ENCODE measurements at regions not wholly inside any gene's neighbourhood (a gene's known extent, or its start where the extent isn't known, plus 50 kb on each side); places are given as distances from the start of the nearest gene placed in this dataset.

DNA sequence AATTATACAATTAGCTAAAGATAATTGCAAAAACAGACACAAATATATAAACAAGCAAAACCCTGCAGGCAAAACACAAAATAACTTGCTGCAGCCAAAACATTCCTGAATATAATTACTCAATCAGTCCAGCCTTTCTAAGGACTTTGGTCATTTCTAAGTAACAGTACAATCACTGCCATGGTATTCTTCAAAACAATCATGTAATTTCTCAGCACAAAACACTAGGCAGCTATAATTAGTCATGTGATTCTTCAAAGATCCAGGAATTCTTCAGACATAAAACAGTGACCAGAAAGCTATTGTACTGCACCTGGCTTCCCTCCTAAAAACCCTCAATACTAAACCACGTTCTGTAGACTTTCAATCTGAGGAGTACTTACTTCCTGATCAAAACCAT is 881.1 kb downstream of the EPHA7 start:
- DNase-seq (ENCODE audit: low spot score): peak; percentile 2

DNA sequence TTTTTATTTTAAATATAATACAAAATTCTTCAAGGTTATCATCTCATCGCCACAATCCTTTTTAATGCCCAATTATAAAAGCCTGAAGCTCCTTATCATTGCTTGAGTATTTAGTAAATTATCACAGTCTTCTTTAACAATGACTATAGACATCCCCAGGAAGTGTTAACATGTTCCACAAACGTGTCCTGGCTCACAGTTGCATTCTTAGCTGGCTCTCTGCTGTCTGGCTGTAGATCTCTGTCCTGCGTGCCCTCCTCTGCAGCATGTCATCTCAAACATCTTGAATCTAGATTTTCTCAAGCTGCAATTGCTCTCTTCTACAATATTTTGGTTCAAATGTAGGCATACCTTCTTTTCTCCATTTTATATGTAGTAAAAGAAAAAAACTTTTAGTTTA is 885.2 kb downstream of the EPHA7 start:
- DNase-seq (ENCODE audit: low spot score): no peak

DNA sequence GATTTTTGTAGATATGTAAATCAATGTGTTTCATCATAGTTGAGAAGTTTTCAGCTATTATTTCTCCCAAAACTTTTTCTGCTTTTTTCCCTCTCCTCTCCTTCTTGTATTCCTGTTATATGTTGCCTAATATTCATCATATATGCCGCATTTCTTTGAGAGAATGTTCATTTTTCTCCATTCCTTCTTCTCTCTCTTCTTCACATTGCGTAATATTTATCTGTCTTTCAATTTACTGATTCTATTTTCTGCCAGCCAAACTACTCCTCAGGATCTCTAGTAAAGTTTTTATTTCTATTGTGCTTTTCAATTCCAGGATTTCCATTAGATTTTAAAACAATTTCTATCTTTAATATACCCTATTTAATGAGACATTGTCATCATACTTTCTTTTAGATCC is 896.8 kb downstream of the EPHA7 start:
- DNase-seq (ENCODE audit: low spot score): no peak

DNA sequence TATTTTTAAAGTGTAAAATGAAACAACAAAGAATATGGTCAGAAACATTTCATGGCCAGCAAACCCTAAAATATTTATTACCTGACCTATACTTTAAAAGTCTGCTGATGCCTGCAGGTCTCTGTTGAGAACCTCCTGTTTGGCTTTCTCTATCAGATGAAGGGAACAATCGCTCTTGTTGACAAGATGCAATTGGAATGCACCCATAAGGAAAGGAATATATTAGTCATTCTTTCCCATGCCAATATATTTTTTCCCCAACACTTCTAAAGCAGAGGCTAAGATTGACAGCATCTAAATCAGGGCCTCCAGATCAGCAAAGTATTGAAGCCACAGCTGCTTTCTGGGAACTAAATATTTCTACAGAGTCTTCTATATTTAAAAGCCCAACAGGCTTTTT is 897.8 kb downstream of the EPHA7 start:
- no peak for DNase-seq (ENCODE audit: low spot score)

DNA sequence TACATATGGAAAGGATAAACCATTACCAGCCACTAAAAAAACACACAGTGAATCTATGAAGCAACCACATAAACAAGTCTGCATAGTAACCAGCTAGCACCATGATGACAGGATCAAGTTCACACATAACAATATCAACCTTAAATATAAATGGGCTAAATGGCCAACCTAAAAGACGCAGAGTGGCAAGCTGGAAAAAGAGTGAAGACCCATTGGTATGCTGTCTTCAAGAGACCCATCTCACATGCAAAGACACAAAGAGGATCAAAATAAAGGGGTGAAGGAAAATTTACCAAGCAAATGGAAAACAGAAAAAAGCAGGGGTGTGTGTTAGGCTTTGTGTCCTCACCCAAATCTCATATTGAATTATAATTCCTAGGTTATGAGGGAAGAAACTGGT is 909.2 kb downstream of the EPHA7 start:
- no peak for DNase-seq (ENCODE audit: low spot score)

DNA sequence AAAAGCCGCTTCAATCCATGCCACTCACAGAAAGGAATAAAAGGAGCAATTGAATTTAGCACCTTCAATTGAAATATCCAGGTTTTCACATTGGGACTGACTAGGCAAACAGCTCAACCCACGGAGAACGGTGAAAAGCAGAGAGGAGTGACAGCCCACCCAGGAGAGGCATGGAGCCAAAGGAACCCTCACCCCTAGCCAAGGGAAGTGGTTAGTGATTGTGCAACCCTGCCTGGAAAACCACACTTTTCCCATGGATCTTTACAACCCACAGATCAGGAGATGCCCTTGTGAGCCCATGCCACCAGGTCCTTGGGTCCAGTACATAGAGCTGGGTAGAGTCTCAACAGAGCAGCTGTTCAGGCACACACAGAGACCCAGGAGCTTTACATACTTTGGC is 911.8 kb downstream of the EPHA7 start:
- DNase-seq (ENCODE audit: low spot score): no peak

DNA sequence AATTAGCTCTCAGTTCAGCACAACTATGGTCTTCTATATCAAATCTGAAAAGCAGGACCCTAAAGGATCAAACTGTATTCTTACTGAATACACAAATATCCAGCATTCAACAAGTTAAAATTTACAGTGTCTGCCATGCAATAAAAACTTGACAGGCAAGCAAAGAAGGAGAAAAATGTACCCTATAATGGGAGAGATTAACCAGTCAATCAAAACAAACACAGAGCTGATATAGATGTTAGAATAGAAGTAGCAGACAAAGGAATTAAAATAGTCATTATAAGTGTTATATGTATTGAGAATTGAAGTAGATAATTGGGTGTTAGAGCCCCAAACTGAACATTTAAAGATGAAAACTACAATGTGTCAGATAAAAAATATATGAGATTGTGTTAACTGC is 914.9 kb downstream of the EPHA7 start:
- no peak for DNase-seq (ENCODE audit: low spot score)

DNA sequence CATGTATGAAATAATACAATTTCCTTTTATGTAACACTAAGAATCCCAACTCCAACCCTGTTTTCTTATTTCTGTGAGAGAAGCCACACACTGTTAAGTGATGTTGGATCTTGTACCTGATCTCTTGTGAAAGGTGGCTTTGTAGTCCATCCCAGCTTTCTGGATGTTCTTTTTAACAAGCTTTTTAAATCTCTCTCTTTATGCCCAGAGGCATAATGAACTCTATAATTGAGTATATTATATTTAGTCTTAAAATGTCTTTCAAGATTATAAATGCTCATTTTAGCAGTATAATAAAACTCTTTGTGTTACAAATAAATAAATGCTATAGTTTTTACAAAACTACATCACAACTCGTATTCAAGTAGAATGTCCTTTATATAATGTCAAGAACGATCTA is 922.1 kb downstream of the EPHA7 start:
- no peak for DNase-seq (ENCODE audit: low spot score)

DNA sequence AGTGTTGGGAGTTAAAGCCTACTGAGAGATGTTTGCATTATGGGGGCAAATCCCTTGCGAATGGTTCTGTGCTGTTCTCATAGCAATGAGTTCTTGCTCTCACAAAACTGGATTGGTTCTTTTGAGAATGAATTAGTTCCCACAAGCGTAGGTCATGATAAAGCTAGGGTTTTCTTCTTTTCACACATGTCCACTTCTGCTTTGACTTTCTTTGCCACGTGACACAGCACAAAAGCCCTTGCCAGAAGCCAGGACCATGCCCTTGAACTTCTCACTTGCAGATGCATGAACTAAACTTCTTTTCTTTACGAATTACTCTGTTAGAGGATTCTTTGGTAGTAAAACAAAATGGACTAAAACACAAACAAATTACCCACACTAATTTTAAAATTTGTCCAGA is 922.8 kb downstream of the EPHA7 start:
- no peak for DNase-seq (ENCODE audit: low spot score)

DNA sequence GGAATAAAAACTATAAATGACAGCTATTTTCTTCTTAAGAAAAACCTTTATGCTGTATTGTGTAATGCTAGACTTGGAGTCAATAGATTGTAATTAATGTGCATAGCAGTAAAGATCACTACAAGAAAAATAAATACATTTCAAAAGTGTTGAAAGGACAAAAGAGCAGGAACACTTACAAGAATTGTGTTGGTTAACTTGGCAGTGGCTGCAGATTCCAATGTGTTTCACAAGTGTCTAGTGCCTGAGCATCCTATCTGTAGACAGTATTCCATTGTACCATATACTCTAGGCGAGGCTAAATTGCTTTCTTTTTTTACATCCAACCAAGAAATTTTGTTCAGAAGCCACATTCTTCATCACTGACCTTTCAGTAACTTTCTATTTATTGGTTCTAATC is 924.1 kb downstream of the EPHA7 start:
- DNase-seq (ENCODE audit: low spot score): peak; percentile 12

DNA sequence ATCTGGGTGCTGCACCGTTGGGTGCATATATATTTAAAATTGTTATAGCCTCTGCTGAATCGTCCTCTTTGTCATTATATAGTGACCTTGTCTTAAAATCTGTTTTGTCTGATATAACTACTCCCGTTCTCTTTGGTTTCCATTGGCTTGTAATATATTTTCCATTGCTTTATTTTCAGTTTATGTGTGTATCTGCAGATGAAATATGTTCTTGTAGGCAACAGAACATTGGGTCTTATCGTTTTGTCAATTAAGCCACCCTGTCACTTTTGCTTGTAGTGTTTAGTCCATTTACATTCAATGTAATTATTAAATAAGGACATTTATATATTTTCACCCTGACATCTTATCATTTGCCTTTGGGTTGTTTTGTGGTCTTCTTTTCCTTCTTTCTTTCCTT is 933.9 kb downstream of the EPHA7 start:
- no peak for DNase-seq (ENCODE audit: low spot score)

DNA sequence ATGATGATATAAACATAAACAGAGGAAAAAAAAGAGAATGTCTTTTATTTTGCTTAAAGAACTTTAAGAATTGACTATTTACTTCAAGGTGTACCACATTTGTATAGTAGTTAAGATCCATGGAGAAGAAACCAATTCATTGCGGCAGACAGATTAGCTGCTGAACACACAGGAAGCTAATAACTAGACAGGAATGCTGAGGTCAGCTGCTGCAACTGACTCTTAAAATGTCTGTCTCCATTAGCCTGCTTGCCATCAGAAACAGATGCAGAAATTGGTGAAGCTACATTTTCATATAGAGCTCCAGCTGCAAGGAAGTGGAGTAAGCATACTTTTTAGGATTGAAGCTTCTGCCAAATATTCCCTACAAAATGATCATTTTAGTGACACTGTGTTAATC is 939.5 kb downstream of the EPHA7 start:
- DNase-seq (ENCODE audit: low spot score): no peak

DNA sequence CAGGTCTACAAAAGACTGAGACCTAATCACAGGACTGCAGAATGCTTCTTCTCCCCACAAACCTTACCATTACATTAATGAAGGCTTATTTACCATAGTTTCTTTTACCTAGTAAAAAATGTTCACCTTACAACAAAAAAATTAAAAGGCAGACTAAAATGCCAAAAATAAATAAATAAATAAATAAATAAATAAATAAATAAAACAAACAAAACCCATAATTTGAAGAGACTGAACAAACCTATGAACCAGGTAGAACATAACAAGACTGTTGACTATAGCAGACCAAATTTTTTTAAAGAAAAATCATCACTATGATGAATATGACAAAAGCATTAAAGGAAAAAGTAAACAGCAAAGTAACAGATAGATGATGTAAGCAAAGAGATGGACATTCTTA is 946.3 kb downstream of the EPHA7 start:
- no peak for DNase-seq (ENCODE audit: low spot score)

DNA sequence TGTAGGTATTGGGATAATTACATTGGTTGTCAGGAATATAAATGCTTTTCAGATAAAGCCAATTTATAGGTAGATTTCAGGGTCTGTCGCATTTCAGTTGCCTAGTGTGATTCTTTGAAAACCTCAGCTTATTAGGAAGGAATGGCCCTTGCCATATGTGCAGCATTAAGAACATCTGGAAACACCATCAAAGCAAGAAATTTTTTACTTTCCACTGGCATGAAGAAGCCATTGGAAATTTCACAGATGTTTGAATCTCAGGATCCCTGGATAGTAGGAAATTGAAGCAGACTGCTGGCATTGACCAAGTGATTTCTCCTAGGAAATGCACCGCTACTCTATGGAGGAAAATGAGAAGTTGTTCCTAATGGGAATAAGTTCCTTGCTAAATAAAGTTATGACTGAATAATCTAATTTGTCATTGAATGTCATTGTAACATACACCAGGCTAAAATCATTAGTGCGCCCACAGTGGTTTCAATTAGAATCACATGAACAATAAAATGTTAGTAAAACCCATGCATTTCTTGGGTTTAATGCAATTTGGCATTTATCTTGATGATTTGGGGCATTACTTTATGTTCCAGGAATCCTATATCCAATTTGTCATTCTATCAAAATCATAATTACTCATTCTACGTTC is 950.1 kb downstream of the EPHA7 start:
- no peak for DNase-seq (ENCODE audit: low spot score)

DNA sequence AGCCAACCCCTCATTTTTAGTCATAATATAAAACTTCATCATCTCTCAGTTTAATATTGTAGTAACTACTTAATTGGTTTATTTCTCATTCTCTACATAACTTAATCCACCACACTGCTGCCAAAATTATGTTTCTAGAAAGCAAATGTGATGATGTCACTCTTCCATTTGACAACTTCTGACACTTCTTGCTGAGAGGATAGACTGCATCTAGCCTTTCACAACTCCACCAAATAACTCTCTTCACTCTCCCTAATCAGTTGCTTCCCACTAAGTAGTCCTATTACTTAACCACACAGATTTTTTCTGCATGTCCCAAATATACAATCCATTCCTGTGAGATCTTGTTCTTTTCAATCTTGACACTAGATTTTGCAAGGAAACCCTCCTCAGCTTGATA is 951.3 kb downstream of the EPHA7 start:
- no peak for DNase-seq (ENCODE audit: low spot score)

DNA sequence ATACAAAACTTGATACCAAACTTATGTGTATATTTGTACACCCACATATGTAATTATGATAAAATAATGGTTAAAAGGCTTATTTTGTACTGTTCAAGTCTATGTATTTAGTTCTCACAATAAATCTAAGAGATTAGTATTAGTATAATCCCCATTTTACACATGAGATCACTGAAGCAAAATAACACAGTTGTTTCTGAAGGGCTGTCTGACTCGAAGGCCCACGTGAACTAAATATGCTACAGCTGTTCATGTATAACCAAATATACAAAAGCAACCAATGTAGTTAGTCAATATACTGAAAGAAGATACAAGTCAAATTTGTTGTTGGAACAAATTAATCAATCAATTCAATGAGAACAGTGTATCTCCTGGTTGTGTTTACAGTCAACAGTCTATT is 959.2 kb downstream of the EPHA7 start:
- no peak for DNase-seq (ENCODE audit: low spot score)

DNA sequence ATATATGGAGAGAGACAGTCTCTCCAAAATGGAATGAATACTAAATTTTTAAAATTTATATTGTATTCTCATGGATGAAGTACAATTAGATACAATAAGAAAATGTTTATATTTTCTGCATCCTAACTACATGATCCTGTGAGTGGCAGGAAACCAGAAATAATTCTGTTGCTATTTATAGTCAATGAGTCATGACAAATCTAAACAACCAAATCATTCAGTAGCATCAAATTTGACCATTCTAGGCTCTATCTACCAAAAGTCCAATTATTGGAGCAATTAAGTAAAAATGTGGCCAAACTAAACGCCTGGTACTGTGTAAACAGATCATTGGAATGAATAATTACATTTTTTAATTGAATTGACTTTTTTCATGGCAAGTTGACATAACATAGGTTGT is 959.8 kb downstream of the EPHA7 start:
- no peak for DNase-seq (ENCODE audit: low spot score)

DNA sequence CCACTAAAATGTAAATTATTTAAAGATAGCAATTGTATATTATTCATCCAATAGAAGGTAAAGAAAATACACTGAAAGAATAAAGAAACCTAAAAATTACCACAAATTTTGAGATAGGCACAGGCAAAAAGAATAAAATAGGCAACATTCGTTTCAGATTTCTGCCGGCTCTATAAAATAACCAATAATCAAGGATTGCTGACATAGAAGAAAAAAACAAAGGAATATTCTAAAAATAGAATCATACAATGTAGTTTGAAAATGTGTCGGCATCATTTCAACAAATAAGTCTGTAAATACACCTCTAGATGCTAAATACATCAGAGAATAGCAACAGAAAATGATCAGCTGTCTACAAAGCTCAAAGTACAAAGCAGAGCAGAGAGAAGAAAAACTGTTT is 973.3 kb downstream of the EPHA7 start:
- DNase-seq (ENCODE audit: low spot score): no peak

DNA sequence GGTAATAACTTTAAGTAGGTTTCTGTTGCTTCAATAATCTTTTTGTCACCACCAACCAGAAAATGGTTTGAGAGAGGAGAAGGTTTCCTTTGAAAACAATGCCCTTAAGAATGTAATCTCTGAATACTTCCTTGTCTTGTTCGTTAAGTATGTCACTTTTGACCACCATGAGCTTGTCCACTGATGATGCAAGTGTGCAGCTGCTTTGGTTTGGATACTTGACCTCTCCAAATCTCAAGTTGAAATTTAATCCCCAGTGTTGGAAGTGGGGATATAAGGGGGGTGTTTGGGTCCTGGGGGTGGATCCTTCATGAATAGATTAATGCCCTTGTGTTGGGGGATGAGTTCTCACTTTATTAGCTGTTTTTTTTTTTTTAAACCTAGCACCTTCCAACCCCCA is 985.4 kb downstream of the EPHA7 start:
- no peak for DNase-seq (ENCODE audit: low spot score)

DNA sequence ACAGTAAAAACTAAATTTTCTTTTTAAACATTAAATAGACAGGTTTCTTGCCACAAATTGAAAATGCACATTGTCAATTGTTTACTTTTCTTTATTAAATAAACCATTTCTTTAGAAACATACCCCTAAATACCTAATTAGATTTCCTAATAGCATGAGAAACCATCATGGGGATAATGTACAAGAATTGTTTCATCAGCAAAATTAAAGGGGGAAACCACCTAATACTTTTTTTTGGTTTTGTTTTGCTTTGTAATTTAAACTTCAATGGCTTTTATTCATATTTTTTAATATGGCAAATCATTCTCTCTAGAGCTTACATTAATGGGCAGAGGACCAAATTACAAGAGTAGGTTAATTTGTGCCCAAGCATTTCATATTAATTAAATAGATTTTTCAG is 987.9 kb downstream of the EPHA7 start:
- DNase-seq (ENCODE audit: low spot score): no peak

DNA sequence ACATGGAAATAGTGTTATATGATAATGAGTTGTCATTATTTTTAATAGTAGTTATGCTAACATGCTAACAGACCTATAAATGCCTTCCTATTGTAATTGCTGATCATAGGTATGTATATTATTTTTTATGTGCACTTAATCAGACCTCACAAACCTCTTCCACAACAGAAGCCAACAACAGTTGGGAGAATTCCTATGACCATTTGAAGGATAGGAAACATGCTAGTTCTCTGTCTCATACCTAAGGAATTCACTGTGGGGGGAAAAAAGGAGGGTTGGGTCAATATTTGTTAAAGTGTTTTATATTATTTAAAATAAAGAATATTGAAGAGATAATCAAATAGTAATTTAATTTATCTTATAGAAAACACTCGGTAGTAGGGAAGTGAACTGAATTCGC is 990.9 kb downstream of the EPHA7 start:
- no peak for DNase-seq (ENCODE audit: low spot score)

DNA sequence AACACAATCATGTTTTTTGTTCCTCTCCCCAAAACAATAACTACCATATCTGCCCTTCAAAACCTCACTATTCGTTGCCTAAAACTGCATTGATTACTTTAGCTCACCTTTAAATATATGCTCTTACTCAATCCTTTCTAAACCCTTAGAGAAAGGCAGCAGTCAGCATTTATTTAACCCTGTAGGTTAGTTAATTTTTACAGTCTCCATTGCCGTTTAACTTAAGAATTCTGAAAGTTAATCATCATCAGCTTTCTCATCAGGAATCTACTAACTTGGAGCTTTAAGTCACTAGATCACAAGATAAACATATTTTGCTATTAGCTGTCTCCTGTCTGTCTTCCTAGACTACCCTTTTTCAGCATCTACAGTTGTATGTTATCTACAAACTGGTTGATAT is 991.9 kb downstream of the EPHA7 start:
- DNase-seq (ENCODE audit: low spot score): no peak

DNA sequence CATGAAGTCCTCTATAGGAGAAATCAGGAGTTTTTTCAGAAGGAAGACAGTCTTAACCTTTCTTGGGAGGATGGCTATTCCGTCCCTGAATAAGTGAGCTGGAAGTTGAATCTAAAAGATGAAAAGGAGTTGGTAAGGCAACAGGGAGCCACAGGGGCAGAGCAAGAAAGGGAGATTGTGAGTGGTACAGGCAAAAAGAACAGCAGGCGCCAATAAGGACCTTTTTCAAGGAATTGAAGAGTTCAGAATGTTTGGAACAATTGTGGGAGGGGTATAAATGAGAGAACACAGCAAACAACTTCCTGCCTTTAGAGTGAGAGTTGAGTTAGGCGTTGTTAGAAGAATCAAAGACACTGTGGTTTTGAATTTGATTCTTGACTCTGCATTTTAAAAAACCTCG is 1003.7 kb downstream of the EPHA7 start:
- DNase-seq (ENCODE audit: low spot score): no peak

DNA sequence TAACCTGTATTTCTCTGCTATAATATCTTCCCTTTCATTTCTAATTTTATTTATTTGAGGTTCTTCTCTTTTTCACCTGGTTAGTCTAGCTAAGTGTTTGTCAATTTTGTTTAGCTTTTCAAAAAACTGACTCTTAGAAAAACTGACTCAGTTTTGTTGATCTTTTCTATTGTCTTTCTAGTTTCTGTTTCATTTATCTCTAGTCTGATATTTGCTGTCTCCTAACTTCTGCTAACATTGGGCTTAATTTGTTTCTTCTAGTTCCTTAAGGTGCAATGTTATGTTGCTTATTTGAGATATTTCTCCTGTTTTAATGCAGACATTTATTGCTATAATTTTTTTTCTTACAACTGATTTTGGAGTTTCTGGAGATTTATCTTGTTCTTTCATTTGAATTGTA is 1011.0 kb downstream of the EPHA7 start:
- no peak for DNase-seq (ENCODE audit: low spot score)

DNA sequence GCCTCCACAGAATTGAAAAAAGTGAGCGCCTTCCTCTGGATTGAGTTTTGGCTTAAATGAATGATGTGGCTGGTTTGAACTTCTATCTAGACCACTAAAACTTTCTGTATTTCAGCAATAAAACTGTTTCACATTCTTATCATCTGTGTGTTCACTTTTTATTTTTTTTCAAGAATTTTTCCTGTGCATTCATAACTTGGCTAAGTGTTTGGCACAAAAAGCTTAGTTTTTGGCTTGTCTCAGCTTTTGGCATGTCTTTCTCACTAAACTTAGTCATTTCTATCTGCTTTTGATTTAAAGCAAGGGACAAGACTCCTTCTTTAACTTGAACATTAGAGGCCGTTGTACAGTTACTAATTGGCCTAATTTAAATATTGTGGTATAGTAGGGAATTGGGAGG is 1015.1 kb downstream of the EPHA7 start:
- no peak for DNase-seq (ENCODE audit: low spot score)
